ENCODE measurements at regions not wholly inside any gene's neighbourhood (a gene's known extent, or its start where the extent isn't known, plus 50 kb on each side); places are given as distances from the start of the nearest gene placed in this dataset.

DNA sequence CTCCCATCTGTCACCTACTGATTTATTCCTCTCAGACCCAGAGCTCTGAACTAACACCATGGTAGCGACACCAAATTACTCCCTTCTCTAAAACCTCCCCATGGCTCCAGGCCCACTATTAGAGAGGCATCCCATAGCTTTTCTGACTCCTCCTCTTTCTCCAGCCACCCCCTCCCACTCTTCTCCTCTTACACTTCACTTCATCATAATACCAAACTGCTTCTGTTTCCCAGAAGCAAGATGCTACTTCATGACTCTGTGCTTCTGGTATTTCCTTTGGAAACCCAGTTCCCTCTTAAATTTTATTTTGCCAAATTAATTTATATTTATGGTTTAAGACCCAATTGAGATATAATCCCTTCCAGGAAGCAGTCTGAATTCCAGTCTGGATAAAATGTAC is 465.1 kb upstream of the PDZRN3 start:
- TF ChIP-seq SMC3 (conservative IDR thresholded peaks at IDR 0.05; ENCODE audit: poor library complexity), result no peak
- TF ChIP-seq, protein P1, sequence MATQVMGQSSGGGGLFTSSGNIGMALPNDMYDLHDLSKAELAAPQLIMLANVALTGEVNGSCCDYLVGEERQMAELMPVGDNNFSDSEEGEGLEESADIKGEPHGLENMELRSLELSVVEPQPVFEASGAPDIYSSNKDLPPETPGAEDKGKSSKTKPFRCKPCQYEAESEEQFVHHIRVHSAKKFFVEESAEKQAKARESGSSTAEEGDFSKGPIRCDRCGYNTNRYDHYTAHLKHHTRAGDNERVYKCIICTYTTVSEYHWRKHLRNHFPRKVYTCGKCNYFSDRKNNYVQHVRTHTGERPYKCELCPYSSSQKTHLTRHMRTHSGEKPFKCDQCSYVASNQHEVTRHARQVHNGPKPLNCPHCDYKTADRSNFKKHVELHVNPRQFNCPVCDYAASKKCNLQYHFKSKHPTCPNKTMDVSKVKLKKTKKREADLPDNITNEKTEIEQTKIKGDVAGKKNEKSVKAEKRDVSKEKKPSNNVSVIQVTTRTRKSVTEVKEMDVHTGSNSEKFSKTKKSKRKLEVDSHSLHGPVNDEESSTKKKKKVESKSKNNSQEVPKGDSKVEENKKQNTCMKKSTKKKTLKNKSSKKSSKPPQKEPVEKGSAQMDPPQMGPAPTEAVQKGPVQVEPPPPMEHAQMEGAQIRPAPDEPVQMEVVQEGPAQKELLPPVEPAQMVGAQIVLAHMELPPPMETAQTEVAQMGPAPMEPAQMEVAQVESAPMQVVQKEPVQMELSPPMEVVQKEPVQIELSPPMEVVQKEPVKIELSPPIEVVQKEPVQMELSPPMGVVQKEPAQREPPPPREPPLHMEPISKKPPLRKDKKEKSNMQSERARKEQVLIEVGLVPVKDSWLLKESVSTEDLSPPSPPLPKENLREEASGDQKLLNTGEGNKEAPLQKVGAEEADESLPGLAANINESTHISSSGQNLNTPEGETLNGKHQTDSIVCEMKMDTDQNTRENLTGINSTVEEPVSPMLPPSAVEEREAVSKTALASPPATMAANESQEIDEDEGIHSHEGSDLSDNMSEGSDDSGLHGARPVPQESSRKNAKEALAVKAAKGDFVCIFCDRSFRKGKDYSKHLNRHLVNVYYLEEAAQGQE (IDR thresholded peaks at IDR 0.05; ENCODE audit: borderline replicate concordance), result no peak
- TF ChIP-seq EZH2 (IDR thresholded peaks at IDR 0.05; ENCODE audit: borderline replicate concordance, insufficient read depth, low read length, poor library complexity, severe bottlenecking), result no peak
- TF ChIP-seq, protein P2, sequence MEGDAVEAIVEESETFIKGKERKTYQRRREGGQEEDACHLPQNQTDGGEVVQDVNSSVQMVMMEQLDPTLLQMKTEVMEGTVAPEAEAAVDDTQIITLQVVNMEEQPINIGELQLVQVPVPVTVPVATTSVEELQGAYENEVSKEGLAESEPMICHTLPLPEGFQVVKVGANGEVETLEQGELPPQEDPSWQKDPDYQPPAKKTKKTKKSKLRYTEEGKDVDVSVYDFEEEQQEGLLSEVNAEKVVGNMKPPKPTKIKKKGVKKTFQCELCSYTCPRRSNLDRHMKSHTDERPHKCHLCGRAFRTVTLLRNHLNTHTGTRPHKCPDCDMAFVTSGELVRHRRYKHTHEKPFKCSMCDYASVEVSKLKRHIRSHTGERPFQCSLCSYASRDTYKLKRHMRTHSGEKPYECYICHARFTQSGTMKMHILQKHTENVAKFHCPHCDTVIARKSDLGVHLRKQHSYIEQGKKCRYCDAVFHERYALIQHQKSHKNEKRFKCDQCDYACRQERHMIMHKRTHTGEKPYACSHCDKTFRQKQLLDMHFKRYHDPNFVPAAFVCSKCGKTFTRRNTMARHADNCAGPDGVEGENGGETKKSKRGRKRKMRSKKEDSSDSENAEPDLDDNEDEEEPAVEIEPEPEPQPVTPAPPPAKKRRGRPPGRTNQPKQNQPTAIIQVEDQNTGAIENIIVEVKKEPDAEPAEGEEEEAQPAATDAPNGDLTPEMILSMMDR (IDR thresholded peaks at IDR 0.05; ENCODE audit: poor library complexity, severe bottlenecking), result no peak
- no peak for TF ChIP-seq EP300 (conservative IDR thresholded peaks at IDR 0.05; ENCODE audit: poor library complexity, severe bottlenecking)
- no peak for TF ChIP-seq RAD21 (conservative IDR thresholded peaks at IDR 0.05)
- TF ChIP-seq MXI1 (conservative IDR thresholded peaks at IDR 0.05; ENCODE audit: poor library complexity, severe bottlenecking), result no peak
- TF ChIP-seq POLR2AphosphoS5 (IDR thresholded peaks at IDR 0.05), result no peak
